Breast epithelium (tissue), 4 donors: ENCODE measurements at regions not wholly inside any gene's neighbourhood (a gene's known extent, or its start where the extent isn't known, plus 50 kb on each side); places are given as distances from the start of the nearest gene placed in this dataset.

Experiments
- DNase-seq, 2 donors: peaks; one replicate each; pipeline ENCODE4 v3.0.0-alpha.2; 2019; ENCODE audit warnings: low spot score in 2 of 2
- H3K27ac ChIP-seq, 2 donors: fragments of 200-600 bp; sonication (generic) in 1 of 2; one replicate each; pipeline ENCODE4 v1.5.1; 2016 to 2019; ENCODE audit warnings: mild to moderate bottlenecking in 1 of 2
- H3K27me3 ChIP-seq, 2 donors: fragments of 200-600 bp; sonication (generic) in 1 of 2; one replicate each; pipeline versions ENCODE4 v1.5.1 to v1.6.0; 2017 to 2019; ENCODE audit warnings: control low read depth in 1 of 2, mild to moderate bottlenecking in 1 of 2
- H3K36me3 ChIP-seq: fragments of 200-600 bp; one replicate; pipeline ENCODE4 v1.5.1; 2019
- H3K4me1 ChIP-seq, 2 donors: fragments of 200-600 bp; sonication (generic); one replicate each; pipeline ENCODE4 v1.5.1; 2016 to 2019; ENCODE audit warnings: control low read depth in 1 of 2
- H3K4me3 ChIP-seq, 3 donors: fragments of 200-600 bp; sonication (generic); 1 replicate in 2 of 3; 2 replicates in 1 of 3; pipeline ENCODE4 v1.5.1; 2016 to 2019; ENCODE audit warnings: mild to moderate bottlenecking in 3 of 3, moderate library complexity in 2 of 3
- H3K9me3 ChIP-seq, 2 donors: fragments of 200-600 bp; sonication (generic) in 1 of 2; one replicate each; pipeline ENCODE4 v1.5.1; 2016 to 2019; ENCODE audit warnings: control low read depth in 1 of 2
- POLR2A ChIP-seq: fragments of 450-650 bp; IDR thresholded peaks from one replicate; pipeline ENCODE4 v1.6.1; 2016; ENCODE audit warnings: antibody characterized with exemption, mild to moderate bottlenecking, moderate library complexity
- POLR2AphosphoS5 ChIP-seq, 3 donors: sonication (generic); formaldehyde crosslinking; IDR thresholded peaks; one replicate each; pipeline ENCODE4 v1.6.1; 2017; ENCODE audit warnings: antibody characterized with exemption in 3 of 3
- intact Hi-C: fragments of 100-400 bp; cut with DNase I; formaldehyde crosslinking; loops from one replicate; pipeline ENCODE4 v1.15.1; 2023; ENCODE audit warnings: low total_unique reads
- TF ChIP-seq, protein P1 (sequence below), 3 donors: fragments of 450-650 bp; IDR thresholded peaks; one replicate each; pipeline ENCODE4 v1.5.1; 2016 to 2017; ENCODE audit warnings: antibody characterized with exemption in 3 of 3, mild to moderate bottlenecking in 3 of 3, moderate library complexity in 3 of 3

DNA sequence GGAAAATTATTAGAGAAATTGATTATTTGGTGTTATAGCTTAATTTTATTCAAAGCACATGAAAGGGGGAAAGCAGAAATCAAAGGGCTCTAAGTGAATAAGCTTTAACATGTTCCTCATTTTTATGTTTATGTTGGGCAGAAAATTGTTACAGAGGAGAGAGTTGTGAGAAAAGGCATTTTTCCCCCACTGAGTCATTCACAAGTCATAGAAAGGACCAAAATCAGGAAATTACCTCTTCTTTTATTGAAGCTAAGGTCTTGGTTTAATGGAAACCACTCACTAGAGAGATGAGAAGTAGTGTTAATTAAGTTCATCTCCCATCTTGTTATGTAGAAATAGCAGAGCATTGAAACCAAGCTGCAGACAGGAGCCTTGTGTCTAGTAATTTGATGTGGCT lies 175.3 kb upstream of the THUMPD2 start:
- no peak for TF ChIP-seq POLR2AphosphoS5 (IDR thresholded peaks at IDR 0.05)
- TF ChIP-seq, protein P1, sequence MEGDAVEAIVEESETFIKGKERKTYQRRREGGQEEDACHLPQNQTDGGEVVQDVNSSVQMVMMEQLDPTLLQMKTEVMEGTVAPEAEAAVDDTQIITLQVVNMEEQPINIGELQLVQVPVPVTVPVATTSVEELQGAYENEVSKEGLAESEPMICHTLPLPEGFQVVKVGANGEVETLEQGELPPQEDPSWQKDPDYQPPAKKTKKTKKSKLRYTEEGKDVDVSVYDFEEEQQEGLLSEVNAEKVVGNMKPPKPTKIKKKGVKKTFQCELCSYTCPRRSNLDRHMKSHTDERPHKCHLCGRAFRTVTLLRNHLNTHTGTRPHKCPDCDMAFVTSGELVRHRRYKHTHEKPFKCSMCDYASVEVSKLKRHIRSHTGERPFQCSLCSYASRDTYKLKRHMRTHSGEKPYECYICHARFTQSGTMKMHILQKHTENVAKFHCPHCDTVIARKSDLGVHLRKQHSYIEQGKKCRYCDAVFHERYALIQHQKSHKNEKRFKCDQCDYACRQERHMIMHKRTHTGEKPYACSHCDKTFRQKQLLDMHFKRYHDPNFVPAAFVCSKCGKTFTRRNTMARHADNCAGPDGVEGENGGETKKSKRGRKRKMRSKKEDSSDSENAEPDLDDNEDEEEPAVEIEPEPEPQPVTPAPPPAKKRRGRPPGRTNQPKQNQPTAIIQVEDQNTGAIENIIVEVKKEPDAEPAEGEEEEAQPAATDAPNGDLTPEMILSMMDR (IDR thresholded peaks at IDR 0.05), result no peak
- TF ChIP-seq POLR2A, result no peak
- H3K36me3 ChIP-seq, result no peaks in the 10 kb centered on the region
- no peaks in the 10 kb centered on the region for H3K4me1 ChIP-seq
- no peaks in the 10 kb centered on the region for H3K9me3 ChIP-seq
- no peaks in the 10 kb centered on the region for H3K27me3 ChIP-seq
- intact Hi-C loops, result no loop called here
- no peak overlapping the region for H3K27ac ChIP-seq
- no peak for DNase-seq
- no peak overlapping the region for H3K4me3 ChIP-seq

DNA sequence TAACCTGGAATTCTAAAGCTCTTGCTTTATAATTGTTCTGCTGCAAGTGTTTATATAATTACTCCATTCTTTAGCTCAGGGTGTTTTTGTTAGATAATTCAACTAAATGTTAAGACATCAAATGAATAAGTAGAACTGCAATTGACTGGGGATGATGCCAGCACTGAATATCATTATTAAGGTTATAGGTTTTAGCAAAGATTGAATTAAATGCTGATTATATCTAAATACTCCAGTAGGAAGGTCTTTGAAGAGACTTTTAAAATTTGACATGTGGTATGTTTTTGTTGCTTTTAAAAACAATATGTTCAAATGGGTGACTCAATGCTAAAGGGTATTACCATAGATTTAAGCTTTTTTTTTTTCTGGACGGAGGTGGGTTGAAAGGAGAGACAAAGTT lies 170.1 kb upstream of the THUMPD2 start:
- TF ChIP-seq POLR2AphosphoS5 (IDR thresholded peaks at IDR 0.05) (no peak), POLR2A (no peak)
- TF ChIP-seq, protein P1 (IDR thresholded peaks at IDR 0.05), result no peak
- Histone ChIP-seq H3K4me3 (no peak overlapping the region), H3K27ac (no peak overlapping the region), H3K9me3 (no peaks in the 10 kb centered on the region), H3K27me3 (no peaks in the 10 kb centered on the region), H3K4me1 (no peaks in the 10 kb centered on the region), H3K36me3 (no peaks in the 10 kb centered on the region)
- intact Hi-C loops, result no loop called here
- no peak for DNase-seq

- intact Hi-C loops, result no loop called here
- no peak overlapping the region for H3K4me3 ChIP-seq
- no peak for DNase-seq
- H3K36me3 ChIP-seq, result no peaks in the 10 kb centered on the region
- H3K27ac ChIP-seq, result no peak overlapping the region
- H3K4me1 ChIP-seq, result no peaks in the 10 kb centered on the region
- H3K9me3 ChIP-seq, result no peaks in the 10 kb centered on the region
- H3K27me3 ChIP-seq, result no peaks in the 10 kb centered on the region
- TF ChIP-seq, protein P1 (IDR thresholded peaks at IDR 0.05), result no peak
- TF ChIP-seq POLR2AphosphoS5 (IDR thresholded peaks at IDR 0.05) (no peak), POLR2A (no peak)
Measured at GRCh38 chr2:39948016-39948719, 169.1 kb upstream of the THUMPD2 start.

DNA sequence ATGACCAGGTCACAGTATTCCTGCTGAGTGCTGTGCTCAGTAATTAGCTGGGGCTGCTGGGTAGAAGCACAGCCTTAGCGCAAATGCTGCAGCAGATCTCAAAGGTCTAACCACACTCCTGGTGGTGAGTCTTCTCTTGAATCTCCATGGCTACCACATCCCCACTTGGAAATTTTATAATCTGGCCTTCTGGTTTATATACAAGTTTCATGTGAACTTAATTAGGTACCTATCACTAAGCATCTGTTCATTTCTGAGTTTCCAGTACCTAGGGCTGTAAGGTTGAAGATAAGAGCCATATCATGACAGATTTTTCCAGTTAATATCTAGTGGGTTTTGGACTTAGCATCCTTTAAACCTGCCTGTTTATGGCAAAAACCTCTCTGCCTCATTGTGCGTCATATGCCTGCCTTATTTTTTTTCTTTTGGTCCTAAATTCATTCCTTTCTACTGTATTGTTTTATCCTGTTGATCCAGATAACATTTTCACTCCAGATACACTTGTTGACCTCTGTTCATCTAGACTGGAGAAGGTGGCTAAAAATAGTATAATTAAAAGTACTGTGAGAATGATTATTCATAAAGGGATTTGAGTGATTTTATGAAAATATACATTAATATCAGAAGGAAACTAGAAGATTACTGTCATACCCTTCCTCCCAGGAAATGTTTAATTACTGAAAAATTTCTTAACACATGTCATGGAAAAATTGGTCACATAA lies 168.4 kb upstream of the THUMPD2 start:
- Histone ChIP-seq H3K27ac (no peak overlapping the region), H3K4me1 (no peaks in the 10 kb centered on the region), H3K27me3 (no peaks in the 10 kb centered on the region), H3K36me3 (no peaks in the 10 kb centered on the region), H3K9me3 (no peaks in the 10 kb centered on the region), H3K4me3 (no peak overlapping the region)
- DNase-seq, result no peak
- TF ChIP-seq POLR2AphosphoS5 (IDR thresholded peaks at IDR 0.05), result no peak
- TF ChIP-seq, protein P1 (IDR thresholded peaks at IDR 0.05), result no peak
- TF ChIP-seq POLR2A, result no peak
- intact Hi-C loops, result no loop called here

- no peak overlapping the region for H3K4me3 ChIP-seq
- no peaks in the 10 kb centered on the region for H3K36me3 ChIP-seq
- intact Hi-C loops, result no loop called here
- no peaks in the 10 kb centered on the region for H3K27me3 ChIP-seq
- TF ChIP-seq, protein P1 (IDR thresholded peaks at IDR 0.05), result no peak
- TF ChIP-seq POLR2AphosphoS5 (IDR thresholded peaks at IDR 0.05) (no peak), POLR2A (no peak)
- no peaks in the 10 kb centered on the region for H3K4me1 ChIP-seq
- no peak for DNase-seq
- H3K9me3 ChIP-seq, result no peaks in the 10 kb centered on the region
- H3K27ac ChIP-seq, result no peak overlapping the region
Measured at GRCh38 chr2:39942950-39943349, 163.9 kb upstream of the THUMPD2 start.
